AG08395 (cell line): ENCODE measurements at regions not wholly inside any gene's neighbourhood (a gene's known extent, or its start where the extent isn't known, plus 50 kb on each side); places are given as distances from the start of the nearest gene placed in this dataset.

Source experiments
- DNase-seq: peaks from one replicate; pipeline ENCODE4 v3.0.0; 2012; ENCODE audit warnings: mixed read lengths, low spot score

DNA sequence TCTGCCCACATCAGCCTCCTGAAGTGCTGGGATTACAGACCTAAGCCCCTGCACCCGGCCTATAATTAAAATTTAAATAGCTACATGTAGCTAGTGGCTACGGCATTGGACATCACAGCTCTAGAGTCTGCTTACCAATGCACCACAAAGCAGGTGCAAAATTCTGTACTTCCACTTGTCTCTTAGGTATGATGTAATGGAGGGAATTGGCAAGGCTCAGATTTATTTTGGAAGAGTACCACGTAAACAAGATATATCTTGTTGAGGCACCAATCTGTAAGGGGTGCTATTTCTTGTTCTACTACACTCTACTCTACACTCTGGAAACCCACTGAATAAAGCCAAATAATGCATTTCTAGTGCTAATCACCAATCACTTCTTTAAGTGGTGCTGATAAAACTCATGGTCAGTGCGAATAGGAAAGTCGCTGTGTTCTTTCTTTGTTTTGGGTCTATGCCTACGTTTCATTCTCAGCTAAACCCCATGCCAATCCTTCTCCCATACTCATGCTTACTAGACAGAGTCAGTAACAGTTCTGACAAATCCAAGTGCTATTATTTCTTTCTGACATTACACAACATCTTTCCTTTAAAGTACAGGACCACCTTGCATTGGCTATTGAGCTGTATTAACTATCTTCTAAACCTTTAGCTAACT is 92.3 kb downstream of the GC start:
- no peak for DNase-seq

DNA sequence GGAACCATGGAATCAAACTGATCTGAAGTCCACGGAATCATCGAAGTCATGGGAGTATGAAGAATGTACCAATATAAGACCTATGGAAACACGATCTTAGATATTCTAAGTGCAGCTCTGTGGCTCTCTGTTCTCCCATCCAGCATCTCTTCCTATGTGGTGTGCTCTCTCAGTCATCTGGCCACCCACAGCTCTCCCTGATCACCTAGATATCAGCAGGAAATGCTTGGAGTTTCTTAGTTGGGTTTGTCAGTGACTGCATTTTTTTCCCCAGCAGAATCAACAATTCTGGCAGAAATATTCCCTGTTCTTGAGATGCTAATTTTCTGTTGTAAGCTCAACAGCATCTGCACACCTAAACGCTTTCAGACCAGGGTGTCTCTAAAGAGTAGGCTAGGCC is 94.1 kb downstream of the GC start:
- no peak for DNase-seq

DNA sequence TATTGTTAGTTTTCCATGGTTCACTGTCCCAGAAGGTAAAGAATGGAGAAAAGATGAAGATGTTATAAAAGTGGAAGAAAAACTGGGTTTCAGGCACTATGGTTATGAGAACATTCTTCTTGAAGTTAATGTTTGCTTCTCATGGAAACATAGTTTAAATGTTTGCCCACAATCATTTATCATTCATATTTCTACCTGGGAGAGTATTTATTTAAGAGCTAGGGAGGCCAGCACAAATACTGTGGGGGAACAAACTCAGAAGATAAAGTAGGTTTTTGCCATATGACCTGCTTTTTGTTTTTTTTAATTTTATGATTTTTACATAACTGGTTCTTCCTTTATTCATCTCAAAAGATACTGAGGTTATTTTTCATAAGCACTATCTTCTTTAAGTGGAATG is 96.8 kb downstream of the GC start:
- no peak for DNase-seq

- no peak for DNase-seq
Measured at GRCh38 chr4:71685975-71686374, 97.9 kb downstream of the GC start.

GRCh38 chr4:71683309-71683708 is 100.6 kb downstream of the GC start:
- no peak for DNase-seq

- peak; percentile 6 for DNase-seq
Measured at GRCh38 chr4:71680706-71681105, 103.2 kb downstream of the GC start.

DNA sequence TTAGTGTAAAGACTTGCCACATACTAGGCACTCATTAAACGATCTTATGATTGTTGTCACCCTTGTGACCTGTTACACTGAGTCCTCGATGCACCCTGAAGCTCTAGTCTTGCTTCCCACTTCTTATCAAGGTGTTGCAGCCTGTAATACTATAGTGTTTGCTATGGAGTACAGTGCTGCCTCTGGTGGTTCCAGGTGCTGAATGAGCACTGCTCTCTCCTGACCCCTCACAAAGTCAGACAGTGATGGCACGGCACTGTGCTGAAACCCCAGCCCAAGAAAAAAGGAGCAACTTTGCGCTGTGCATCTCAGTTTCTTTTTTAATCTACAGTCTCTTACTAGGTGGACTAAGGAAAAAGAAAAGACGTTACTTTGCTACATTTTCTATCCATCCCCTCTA is 106.3 kb downstream of the GC start:
- DNase-seq = no peak

- no peak for DNase-seq
Measured at GRCh38 chr4:71669291-71669690, 114.6 kb downstream of the GC start.

- no peak for DNase-seq
Measured at GRCh38 chr4:71665358-71665757, 118.5 kb downstream of the GC start.

DNA sequence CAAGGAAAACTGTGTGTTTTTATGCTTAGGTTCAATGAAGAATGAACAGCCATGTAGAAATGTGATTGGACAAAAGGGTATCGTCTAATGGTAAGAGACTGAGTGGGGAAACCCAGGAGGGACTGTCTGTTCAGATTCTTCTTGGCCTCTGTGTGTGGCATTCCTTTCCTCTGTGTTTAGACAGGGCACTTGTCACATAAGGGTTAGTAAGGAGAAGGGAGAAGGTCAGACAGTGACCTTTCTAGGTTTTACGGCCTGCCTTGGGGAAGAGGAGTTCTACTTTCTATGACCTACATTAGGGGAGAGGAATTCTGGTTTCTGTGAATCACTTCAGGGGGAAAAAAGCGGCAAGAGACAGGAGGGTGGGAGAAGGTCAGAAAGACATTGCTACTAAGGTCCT is 119.5 kb downstream of the GC start:
- DNase-seq = no peak

- no peak for DNase-seq
Measured at GRCh38 chr4:71663780-71664179, 120.1 kb downstream of the GC start.

GRCh38 chr4:71659979-71660378 is 123.9 kb downstream of the GC start:
- DNase-seq = no peak

DNA sequence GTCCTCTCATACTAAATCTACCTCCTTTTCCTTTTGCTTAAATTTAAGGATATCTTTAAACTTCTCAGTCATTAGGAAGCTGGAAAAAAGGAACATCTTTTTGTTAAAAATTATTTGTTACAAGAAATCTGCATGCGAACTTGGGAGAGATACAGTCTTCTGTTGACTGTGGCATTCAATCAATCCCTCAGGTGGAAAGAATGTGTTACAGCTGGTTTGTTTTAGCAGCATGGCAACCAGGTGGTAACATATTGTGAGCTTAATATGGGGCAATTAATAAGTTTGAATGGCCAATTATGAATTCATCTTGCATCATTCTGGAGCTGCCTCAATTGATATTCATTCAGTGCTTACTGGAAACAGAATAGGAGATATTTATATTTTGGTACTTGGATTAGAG is 135.0 kb downstream of the GC start:
- DNase-seq = no peak

GRCh38 chr4:71648448-71648847 is 135.4 kb downstream of the GC start:
- DNase-seq = no peak

- no peak for DNase-seq
Measured at GRCh38 chr4:71639380-71639779, 144.5 kb downstream of the GC start.

- no peak for DNase-seq
Measured at GRCh38 chr4:71635139-71635748, 148.6 kb downstream of the GC start.

- DNase-seq = no peak
Measured at GRCh38 chr4:71634364-71634763, 149.5 kb downstream of the GC start.

GRCh38 chr4:71630803-71631202 is 153.1 kb downstream of the GC start:
- no peak for DNase-seq

DNA sequence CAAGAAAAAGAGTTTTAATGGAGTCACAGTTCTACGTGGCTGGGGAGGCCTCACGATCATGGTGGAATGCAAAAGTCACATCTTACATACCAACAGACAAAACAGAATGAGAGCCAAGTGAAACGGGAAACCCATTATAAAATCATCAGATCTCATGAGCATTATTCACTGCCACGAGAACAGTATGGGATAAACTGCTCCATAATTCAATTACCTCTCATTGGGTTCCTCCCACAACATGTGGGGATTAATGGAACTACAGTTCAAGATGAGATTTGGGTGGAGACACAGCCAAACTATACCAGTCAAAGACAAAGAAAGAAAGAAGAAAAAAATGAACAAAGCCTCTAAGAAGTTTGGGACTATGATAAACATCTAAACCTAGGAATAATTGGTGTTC is 158.9 kb downstream of the GC start:
- DNase-seq = no peak
